ENCODE measurements at regions not wholly inside any gene's neighbourhood (a gene's known extent, or its start where the extent isn't known, plus 50 kb on each side); places are given as distances from the start of the nearest gene placed in this dataset.

- H3K36me3 Mint-ChIP-seq = no peaks in the 10 kb centered on the region
- no peak overlapping the region for H3K27ac Mint-ChIP-seq
- DNase-seq = no peak
- CTCF ChIA-PET = interaction anchor here (1.1 kb wide), 1 partner anchor 13 kb away, joined by 3 read pairs; no protein-coding TSS in a partner anchor
- no peak overlapping the region for H3K4me3 Mint-ChIP-seq
- H3K27me3 Mint-ChIP-seq = peaks cover 21% of the 10 kb centered on the region
- no peaks in the 10 kb centered on the region for H3K9me3 Mint-ChIP-seq
- no peaks in the 10 kb centered on the region for H3K4me1 Mint-ChIP-seq
Measured at GRCh38 chr10:70939441-70940003, 51.2 kb upstream of the PCBD1 start.

- Mint-ChIP-seq H3K27ac (no peak overlapping the region), H3K36me3 (no peaks in the 10 kb centered on the region), H3K9me3 (no peaks in the 10 kb centered on the region), H3K27me3 (peaks cover 24% of the 10 kb centered on the region), H3K4me1 (no peaks in the 10 kb centered on the region), H3K4me3 (no peak overlapping the region)
- no peak for DNase-seq
- CTCF ChIA-PET = no interaction called here
Measured at GRCh38 chr10:70940834-70941568, 52.6 kb upstream of the PCBD1 start.

GRCh38 chr10:70942125-70942524 is 53.8 kb upstream of the PCBD1 start:
- Mint-ChIP-seq H3K9me3 (no peaks in the 10 kb centered on the region), H3K4me3 (no peak overlapping the region), H3K4me1 (no peaks in the 10 kb centered on the region), H3K27ac (no peak overlapping the region), H3K27me3 (peaks cover 24% of the 10 kb centered on the region), H3K36me3 (no peaks in the 10 kb centered on the region)
- CTCF ChIA-PET = no interaction called here
- DNase-seq = no peak

GRCh38 chr10:70942725-70943124 is 54.4 kb upstream of the PCBD1 start:
- no peaks in the 10 kb centered on the region for H3K9me3 Mint-ChIP-seq
- DNase-seq = no peak
- no peak overlapping the region for H3K4me3 Mint-ChIP-seq
- H3K27me3 Mint-ChIP-seq = peaks cover 24% of the 10 kb centered on the region
- H3K27ac Mint-ChIP-seq = no peak overlapping the region
- H3K4me1 Mint-ChIP-seq = no peaks in the 10 kb centered on the region
- CTCF ChIA-PET = interaction anchor here (1.5 kb wide), 1 partner anchor 9 kb away, joined by 3 read pairs; no protein-coding TSS in a partner anchor
- no peaks in the 10 kb centered on the region for H3K36me3 Mint-ChIP-seq

- H3K27ac Mint-ChIP-seq = no peak overlapping the region
- H3K9me3 Mint-ChIP-seq = no peaks in the 10 kb centered on the region
- CTCF ChIA-PET = interaction anchor here (1.5 to 3.0 kb wide), 2 partner anchors 9 to 18 kb away, joined by 3 to 12 read pairs; no protein-coding TSS in a partner anchor
- DNase-seq = no peak
- H3K36me3 Mint-ChIP-seq = no peaks in the 10 kb centered on the region
- H3K27me3 Mint-ChIP-seq = peaks cover 22% of the 10 kb centered on the region
- H3K4me3 Mint-ChIP-seq = no peak overlapping the region
- no peaks in the 10 kb centered on the region for H3K4me1 Mint-ChIP-seq
Measured at GRCh38 chr10:70943249-70943648, 54.9 kb upstream of the PCBD1 start.

GRCh38 chr10:70943841-70944466 is 55.6 kb upstream of the PCBD1 start:
- H3K4me1 Mint-ChIP-seq = no peaks in the 10 kb centered on the region
- no peak for DNase-seq
- no peak overlapping the region for H3K27ac Mint-ChIP-seq
- CTCF ChIA-PET = interaction anchor here (0.7 to 3.0 kb wide), 3 partner anchors 8 to 342 kb away, joined by 3 to 12 read pairs (median 3); no protein-coding TSS in a partner anchor
- H3K9me3 Mint-ChIP-seq = no peaks in the 10 kb centered on the region
- no peak overlapping the region for H3K4me3 Mint-ChIP-seq
- H3K27me3 Mint-ChIP-seq = peaks cover 20% of the 10 kb centered on the region
- H3K36me3 Mint-ChIP-seq = no peaks in the 10 kb centered on the region

GRCh38 chr10:70950037-70950436 is 61.7 kb upstream of the PCBD1 start:
- Mint-ChIP-seq H3K4me1 (no peaks in the 10 kb centered on the region), H3K27ac (no peak overlapping the region), H3K27me3 (peaks cover 17% of the 10 kb centered on the region), H3K9me3 (no peaks in the 10 kb centered on the region), H3K36me3 (no peaks in the 10 kb centered on the region), H3K4me3 (no peak overlapping the region)
- CTCF ChIA-PET = no interaction called here
- no peak for DNase-seq

- Mint-ChIP-seq H3K27me3 (peaks cover 17% of the 10 kb centered on the region), H3K27ac (no peak overlapping the region), H3K9me3 (no peaks in the 10 kb centered on the region), H3K36me3 (no peaks in the 10 kb centered on the region), H3K4me1 (no peaks in the 10 kb centered on the region), H3K4me3 (no peak overlapping the region)
- no peak for DNase-seq
- CTCF ChIA-PET = no interaction called here
Measured at GRCh38 chr10:70950801-70951200, 62.4 kb upstream of the PCBD1 start.

GRCh38 chr10:70952401-70952800 is 64.0 kb upstream of the PCBD1 start:
- Mint-ChIP-seq H3K27me3 (peaks cover 29% of the 10 kb centered on the region), H3K4me1 (no peaks in the 10 kb centered on the region), H3K9me3 (no peaks in the 10 kb centered on the region), H3K36me3 (no peaks in the 10 kb centered on the region), H3K4me3 (no peak overlapping the region), H3K27ac (no peak overlapping the region)
- no peak for DNase-seq
- CTCF ChIA-PET = interaction anchor here (1.2 kb wide), 1 partner anchor 9 kb away, joined by 3 read pairs; no protein-coding TSS in a partner anchor

GRCh38 chr10:70952921-70953320 is 64.6 kb upstream of the PCBD1 start:
- CTCF ChIA-PET = no interaction called here

GRCh38 chr10:70954381-70955176 is 66.2 kb upstream of the PCBD1 start:
- no peak for DNase-seq
- no peak overlapping the region for H3K27ac Mint-ChIP-seq
- H3K36me3 Mint-ChIP-seq = no peaks in the 10 kb centered on the region

More at GRCh38 chr10:70952921-70953320, 64.6 kb upstream of the PCBD1 start:
- Mint-ChIP-seq H3K27ac (no peak overlapping the region), H3K36me3 (no peaks in the 10 kb centered on the region), H3K4me3 (no peak overlapping the region), H3K4me1 (no peaks in the 10 kb centered on the region), H3K9me3 (no peaks in the 10 kb centered on the region), H3K27me3 (peaks cover 31% of the 10 kb centered on the region)
- no peak for DNase-seq

GRCh38 chr10:70956029-70956759 is 67.8 kb upstream of the PCBD1 start:
- H3K4me3 Mint-ChIP-seq = no peak overlapping the region
- no peak overlapping the region for H3K27ac Mint-ChIP-seq
- DNase-seq = no peak
- CTCF ChIA-PET = no interaction called here
- no peaks in the 10 kb centered on the region for H3K9me3 Mint-ChIP-seq
- no peaks in the 10 kb centered on the region for H3K4me1 Mint-ChIP-seq
- H3K27me3 Mint-ChIP-seq = peaks cover 23% of the 10 kb centered on the region
- H3K36me3 Mint-ChIP-seq = no peaks in the 10 kb centered on the region

More at GRCh38 chr10:70954381-70955176, 66.2 kb upstream of the PCBD1 start:
- Mint-ChIP-seq H3K4me3 (no peak overlapping the region), H3K27me3 (peaks cover 23% of the 10 kb centered on the region), H3K4me1 (no peaks in the 10 kb centered on the region), H3K9me3 (no peaks in the 10 kb centered on the region)
- CTCF ChIA-PET = no interaction called here

- no peak overlapping the region for H3K27ac Mint-ChIP-seq
- no peaks in the 10 kb centered on the region for H3K36me3 Mint-ChIP-seq
- no peaks in the 10 kb centered on the region for H3K9me3 Mint-ChIP-seq
- peaks cover 21% of the 10 kb centered on the region for H3K27me3 Mint-ChIP-seq
- H3K4me1 Mint-ChIP-seq = no peaks in the 10 kb centered on the region
- DNase-seq = no peak
- no peak overlapping the region for H3K4me3 Mint-ChIP-seq
- CTCF ChIA-PET = interaction anchor here (1.0 kb wide), 1 partner anchor 32 kb away, joined by 4 read pairs; no protein-coding TSS in a partner anchor
Measured at GRCh38 chr10:70958396-70958795, 70.0 kb upstream of the PCBD1 start.

All from activated naive CD4-positive, alpha-beta T cell treated with anti-CD3 and anti-CD28 coated beads, Interleukin-2, amount 10 ng/mL, durations not matched to agents 7 days and 5 days (primary cell).